Loucy (cell line): ENCODE measurements at regions not wholly inside any gene's neighbourhood (a gene's known extent, or its start where the extent isn't known, plus 50 kb on each side); places are given as distances from the start of the nearest gene placed in this dataset.

Source experiments
- H2AFZ ChIP-seq: fragments of 200-600 bp; sonication (generic); 2 replicates; pipeline ENCODE4 v1.6.0; 2016; ENCODE audit warnings: antibody characterized with exemption, mild to moderate bottlenecking, low read length, moderate library complexity
- H3F3A ChIP-seq: fragments of 200-600 bp; 2 replicates; pipeline ENCODE4 v1.6.0; 2016; ENCODE audit warnings: antibody characterized with exemption, low read depth, mild to moderate bottlenecking
- H3K27me3 ChIP-seq: fragments of 200-600 bp; sonication (generic); 2 replicates; pipeline ENCODE4 v1.6.1; 2014; ENCODE audit warnings: low read length, mild to moderate bottlenecking; ENCODE audit not compliant: insufficient read depth, poor library complexity, severe bottlenecking
- H3K36me3 ChIP-seq: fragments of 200-600 bp; sonication (generic); 2 replicates; pipeline ENCODE4 v1.6.1; 2016; ENCODE audit warnings: low read length; ENCODE audit not compliant: insufficient read depth
- H3K4me1 ChIP-seq: fragments of 200-600 bp; sonication (generic); 2 replicates; pipeline ENCODE4 v1.5.1; 2014; ENCODE audit warnings: low read length, mild to moderate bottlenecking; ENCODE audit not compliant: insufficient read depth, poor library complexity, severe bottlenecking
- H3K4me2 ChIP-seq: fragments of 200-600 bp; sonication (generic); 2 replicates; pipeline ENCODE4 v1.6.0; 2014; ENCODE audit warnings: antibody characterized with exemption, low read length, low read depth, mild to moderate bottlenecking; ENCODE audit not compliant: poor library complexity, severe bottlenecking
- H3K4me3 ChIP-seq: fragments of 200-600 bp; sonication (generic); 2 replicates; pipeline ENCODE4 v1.5.1; 2014; ENCODE audit warnings: low read length, mild to moderate bottlenecking, mixed read lengths; ENCODE audit not compliant: poor library complexity, severe bottlenecking
- H3K79me2 ChIP-seq: fragments of 200-600 bp; sonication (generic); 2 replicates; pipeline ENCODE4 v1.6.1; 2014; ENCODE audit warnings: low read length; ENCODE audit not compliant: insufficient read depth
- H3K9ac ChIP-seq: fragments of 200-600 bp; sonication (generic); 2 replicates; pipeline ENCODE4 v1.6.0; 2014; ENCODE audit warnings: mild to moderate bottlenecking, low read depth, low read length, moderate library complexity; ENCODE audit not compliant: poor library complexity, severe bottlenecking
- H3K9me2 ChIP-seq: fragments of 200-600 bp; sonication (generic); replicated peaks from 2 replicates; pipeline ENCODE4 v1.6.1; 2016; ENCODE audit warnings: low read depth, low read length, mixed read lengths
- H3K9me3 ChIP-seq: fragments of 200-600 bp; sonication (generic); 2 replicates; pipeline ENCODE4 v1.6.1; 2014; ENCODE audit warnings: mild to moderate bottlenecking, antibody characterized with exemption, low read length, low read depth; ENCODE audit not compliant: insufficient read depth
- H4K20me1 ChIP-seq: fragments of 200-600 bp; sonication (generic); 2 replicates; pipeline ENCODE4 v1.6.0; 2014; ENCODE audit warnings: antibody characterized with exemption, low read length, mild to moderate bottlenecking; ENCODE audit not compliant: insufficient read depth, poor library complexity, severe bottlenecking
- EZH2phosphoT487 ChIP-seq: fragments of 200-600 bp; IDR thresholded peaks from 2 replicates; pipeline ENCODE4 v1.6.1; 2018; ENCODE audit warnings: antibody characterized with exemption, mild to moderate bottlenecking, moderate library complexity, borderline replicate concordance
- TF ChIP-seq, protein P1 (sequence below): fragments of 200-600 bp; sonication (generic); conservative IDR thresholded peaks from 2 replicates; pipeline ENCODE4 v1.5.1; 2014; ENCODE audit warnings: mild to moderate bottlenecking, antibody characterized with exemption, low read length

DNA sequence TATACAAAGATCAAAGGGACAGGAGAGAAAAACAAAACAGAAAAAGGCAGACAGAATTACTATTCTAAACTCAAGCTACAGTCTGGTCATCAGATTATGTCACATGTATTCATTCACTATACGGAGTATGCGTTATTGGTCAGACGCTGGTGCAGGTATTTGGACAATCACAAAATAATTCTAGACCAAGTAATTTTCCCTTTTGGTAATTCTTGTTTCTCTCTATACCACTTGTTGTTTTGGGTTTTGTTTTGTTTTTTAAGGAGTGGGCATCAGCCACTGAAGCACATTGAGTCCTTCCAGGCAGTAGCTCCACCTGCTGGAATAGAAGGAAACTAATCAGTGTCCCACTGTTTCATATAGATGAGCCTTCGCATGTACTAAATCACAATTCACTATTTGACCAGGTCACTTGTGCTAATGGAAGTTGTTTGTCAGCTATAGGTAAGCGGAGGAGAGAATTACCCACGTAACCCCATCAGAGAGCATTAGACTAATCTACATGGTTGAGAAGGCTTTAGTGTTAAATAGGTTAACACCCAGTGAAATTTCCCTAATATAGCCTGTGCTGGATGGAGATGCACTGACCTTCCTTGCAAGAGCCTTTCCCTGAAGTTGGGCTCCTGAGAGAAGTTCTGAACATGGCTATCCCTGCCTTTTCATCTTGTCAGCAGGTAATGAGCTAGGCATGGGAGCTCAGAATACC lies 77.9 kb downstream of the TNFAIP3 start:
- H3K4me3 ChIP-seq = no peak overlapping the region
- H2AFZ ChIP-seq = no peak overlapping the region
- H3K4me1 ChIP-seq = peaks cover 9% of the 10 kb centered on the region

DNA sequence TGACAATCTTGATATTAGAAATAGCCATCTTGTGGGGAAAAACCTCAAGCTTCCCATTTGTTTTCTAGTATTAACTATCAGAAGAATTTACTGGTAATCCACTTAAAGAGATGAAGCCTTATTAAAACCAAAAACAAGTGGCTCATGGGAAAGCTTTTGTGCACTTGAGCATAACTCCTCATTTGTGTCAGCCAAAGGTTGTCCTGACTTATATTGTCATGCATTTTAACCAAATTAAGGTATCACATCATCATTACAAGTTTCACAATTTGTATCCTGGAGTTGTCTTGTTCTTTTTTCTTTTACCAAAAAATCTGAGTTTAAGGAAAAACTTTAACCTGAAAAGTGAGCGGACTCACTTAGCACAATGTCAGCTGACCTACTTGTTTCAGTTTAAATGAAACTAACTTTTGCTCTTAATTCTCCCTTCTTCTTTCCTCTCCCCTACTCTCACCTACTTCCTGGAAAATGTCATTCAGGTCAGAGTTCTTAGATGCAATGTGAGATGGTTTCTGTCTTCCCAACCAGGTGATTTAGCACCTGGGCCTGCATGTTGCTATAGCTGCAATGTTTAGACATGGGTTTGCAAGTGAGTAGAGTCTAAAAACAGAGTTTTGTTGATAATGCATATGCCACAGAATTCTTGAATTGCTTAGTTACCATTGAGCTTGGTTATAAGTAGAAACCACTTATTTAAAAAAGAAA lies 82.8 kb downstream of the TNFAIP3 start:
- peaks cover 5% of the 10 kb centered on the region for H3K4me1 ChIP-seq
- H3K4me2 ChIP-seq = no peak overlapping the region
- TF ChIP-seq EZH2phosphoT487 = no peak
- TF ChIP-seq, protein P1, sequence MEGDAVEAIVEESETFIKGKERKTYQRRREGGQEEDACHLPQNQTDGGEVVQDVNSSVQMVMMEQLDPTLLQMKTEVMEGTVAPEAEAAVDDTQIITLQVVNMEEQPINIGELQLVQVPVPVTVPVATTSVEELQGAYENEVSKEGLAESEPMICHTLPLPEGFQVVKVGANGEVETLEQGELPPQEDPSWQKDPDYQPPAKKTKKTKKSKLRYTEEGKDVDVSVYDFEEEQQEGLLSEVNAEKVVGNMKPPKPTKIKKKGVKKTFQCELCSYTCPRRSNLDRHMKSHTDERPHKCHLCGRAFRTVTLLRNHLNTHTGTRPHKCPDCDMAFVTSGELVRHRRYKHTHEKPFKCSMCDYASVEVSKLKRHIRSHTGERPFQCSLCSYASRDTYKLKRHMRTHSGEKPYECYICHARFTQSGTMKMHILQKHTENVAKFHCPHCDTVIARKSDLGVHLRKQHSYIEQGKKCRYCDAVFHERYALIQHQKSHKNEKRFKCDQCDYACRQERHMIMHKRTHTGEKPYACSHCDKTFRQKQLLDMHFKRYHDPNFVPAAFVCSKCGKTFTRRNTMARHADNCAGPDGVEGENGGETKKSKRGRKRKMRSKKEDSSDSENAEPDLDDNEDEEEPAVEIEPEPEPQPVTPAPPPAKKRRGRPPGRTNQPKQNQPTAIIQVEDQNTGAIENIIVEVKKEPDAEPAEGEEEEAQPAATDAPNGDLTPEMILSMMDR = no peak
- H3K9me2 ChIP-seq = no peaks in the 10 kb centered on the region
- no peaks in the 10 kb centered on the region for H3K27me3 ChIP-seq
- H3K9ac ChIP-seq = no peak overlapping the region
- 0 out of 2 replicates have a peak overlapping the region, but pooled peaks have one; percentile 51 for H2AFZ ChIP-seq
- H3K4me3 ChIP-seq = no peak overlapping the region
- H3K79me2 ChIP-seq = no peaks in the 10 kb centered on the region
- no peaks in the 10 kb centered on the region for H4K20me1 ChIP-seq
- no peaks in the 10 kb centered on the region for H3F3A ChIP-seq
- H3K9me3 ChIP-seq = no peaks in the 10 kb centered on the region
- H3K36me3 ChIP-seq = no peaks in the 10 kb centered on the region

More for the DNA sequence above, 77.9 kb downstream of the TNFAIP3 start:
- no peaks in the 10 kb centered on the region for H3K9me3 ChIP-seq
- H3K36me3 ChIP-seq = no peaks in the 10 kb centered on the region
- H3K79me2 ChIP-seq = no peaks in the 10 kb centered on the region
- no peak overlapping the region for H3K4me2 ChIP-seq
- no peaks in the 10 kb centered on the region for H3K9me2 ChIP-seq
- no peaks in the 10 kb centered on the region for H3K27me3 ChIP-seq
- TF ChIP-seq, protein P1 = peak; percentile 86
- TF ChIP-seq EZH2phosphoT487 = no peak
- no peaks in the 10 kb centered on the region for H4K20me1 ChIP-seq
- no peak overlapping the region for H3K9ac ChIP-seq
- H3F3A ChIP-seq = no peaks in the 10 kb centered on the region

DNA sequence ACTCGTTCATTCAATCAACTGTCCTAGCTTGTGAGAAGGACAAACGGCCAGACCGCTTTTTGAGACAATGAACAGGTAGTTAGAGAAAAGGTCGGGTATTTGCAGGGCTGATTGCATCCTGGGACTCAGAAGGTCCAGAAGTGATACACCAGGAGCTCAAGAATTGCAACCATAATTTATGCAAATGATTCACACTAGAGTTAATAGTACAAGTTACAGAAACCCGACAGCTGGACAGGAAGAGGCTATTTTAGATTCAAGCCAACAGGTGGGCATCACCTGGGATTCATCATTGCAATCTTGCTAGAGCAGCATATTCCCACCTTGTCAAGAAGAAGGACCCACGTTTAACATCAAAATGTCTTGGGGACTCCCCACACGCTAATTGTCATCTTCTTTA lies 83.5 kb downstream of the TNFAIP3 start:
- Histone ChIP-seq H4K20me1 (no peaks in the 10 kb centered on the region), H3K4me3 (no peak overlapping the region), H3F3A (no peaks in the 10 kb centered on the region), H3K9ac (no peak overlapping the region), H3K9me3 (no peaks in the 10 kb centered on the region), H3K4me2 (no peak overlapping the region), H3K4me1 (peaks cover 5% of the 10 kb centered on the region), H3K79me2 (no peaks in the 10 kb centered on the region), H3K27me3 (no peaks in the 10 kb centered on the region), H2AFZ (no peak overlapping the region), H3K9me2 (no peaks in the 10 kb centered on the region), H3K36me3 (no peaks in the 10 kb centered on the region)
- TF ChIP-seq, protein P1 = no peak
- TF ChIP-seq EZH2phosphoT487 = no peak
